SHP77 treated with DMSO at 0.1 percent for 48 hours (cell line): ENCODE measurements at regions not wholly inside any gene's neighbourhood (a gene's known extent, or its start where the extent isn't known, plus 50 kb on each side); places are given as distances from the start of the nearest gene placed in this dataset.
A peak's percentile ranks its signal among the peaks of the same experiment; 100 is the strongest.
"Not testable (repeated sequence)": the region's sequence is repeated elsewhere in the genome, so short reads cannot be mapped to it uniquely, and the experiment has no call there.

Experiments used
- DNase-seq: peaks from one replicate; lab custom pipeline; 2025; lab: John Stamatoyannopoulos, UW

DNA sequence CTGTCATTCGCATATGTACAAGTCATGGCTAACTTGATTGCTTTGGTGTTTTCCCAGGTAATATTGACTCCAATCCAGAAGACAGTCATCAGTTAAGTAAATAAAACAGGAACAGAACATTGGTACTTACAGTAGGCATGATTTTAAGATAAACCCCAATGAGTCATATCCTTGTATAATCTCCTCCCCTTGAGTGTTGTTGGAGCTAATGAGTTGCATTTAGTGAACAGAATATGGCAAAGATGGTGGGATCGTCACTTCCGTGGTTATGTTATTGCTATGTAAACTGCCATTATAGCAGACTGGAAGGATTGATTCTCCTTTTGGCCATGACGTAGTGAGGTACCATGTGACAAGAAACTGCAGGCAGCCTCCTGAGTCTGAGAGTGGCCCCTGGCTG, 102.2 kb downstream of the TMX1 start:
- DNase-seq, result no peak

DNA sequence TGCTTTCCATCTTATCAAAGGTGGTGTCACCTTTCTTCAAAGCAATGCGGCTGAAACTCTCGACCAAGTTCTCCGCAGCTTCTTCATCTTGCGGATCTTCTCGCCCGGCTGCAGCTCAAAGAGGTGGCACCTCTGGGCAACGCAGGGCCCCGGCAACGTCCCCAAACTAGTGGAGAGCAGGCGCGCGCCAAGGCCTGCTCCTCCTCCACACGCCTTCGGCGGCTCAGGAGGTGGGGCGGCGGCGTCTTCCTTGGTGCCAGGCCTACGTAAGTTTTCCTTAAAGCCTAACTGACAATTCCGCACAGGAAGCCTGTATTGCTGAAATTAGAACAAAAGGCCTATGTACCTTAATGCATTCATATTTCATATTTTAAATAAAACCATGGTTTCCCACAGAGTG, 112.0 kb downstream of the TMX1 start:
- DNase-seq, result no peak

DNA sequence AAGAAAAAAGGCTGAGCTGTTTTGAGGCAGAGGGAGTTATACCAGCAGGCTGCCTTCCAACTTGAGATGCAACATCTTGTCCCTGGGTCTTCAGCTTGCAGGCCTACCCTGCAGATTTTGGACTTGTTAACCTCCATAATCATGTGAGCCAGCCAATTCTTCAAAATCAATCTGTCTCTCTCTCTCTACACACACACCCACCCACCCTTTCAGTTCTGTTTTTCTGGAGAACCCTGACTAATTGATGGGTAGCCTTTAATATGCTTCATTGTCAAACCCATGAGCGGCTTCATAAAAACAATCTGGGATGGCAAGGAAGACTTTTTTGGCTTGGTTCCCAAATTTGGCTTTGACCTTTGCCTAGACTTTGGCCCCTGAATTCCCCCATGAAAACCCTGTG, 113.9 kb downstream of the TMX1 start:
- no peak for DNase-seq

DNA sequence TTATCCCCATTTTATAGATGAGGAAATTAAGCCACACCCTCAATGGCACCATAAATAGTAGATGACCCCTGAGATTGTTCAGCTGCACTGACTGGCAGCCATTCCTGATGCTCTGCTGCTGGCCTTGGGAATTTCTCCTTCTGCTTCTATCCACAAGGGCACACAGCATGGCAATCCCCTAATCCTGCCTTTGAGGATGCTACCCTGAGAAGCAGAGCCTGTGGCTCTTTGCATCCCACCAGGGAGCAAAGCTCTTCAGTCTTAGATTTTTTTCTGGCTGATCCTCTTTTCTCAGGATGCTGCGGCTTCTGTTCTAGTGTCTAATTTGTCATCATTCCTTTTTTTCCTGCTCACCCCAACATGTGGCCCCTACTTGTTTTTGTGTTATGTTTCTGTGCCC, 114.8 kb downstream of the TMX1 start:
- no peak for DNase-seq

DNA sequence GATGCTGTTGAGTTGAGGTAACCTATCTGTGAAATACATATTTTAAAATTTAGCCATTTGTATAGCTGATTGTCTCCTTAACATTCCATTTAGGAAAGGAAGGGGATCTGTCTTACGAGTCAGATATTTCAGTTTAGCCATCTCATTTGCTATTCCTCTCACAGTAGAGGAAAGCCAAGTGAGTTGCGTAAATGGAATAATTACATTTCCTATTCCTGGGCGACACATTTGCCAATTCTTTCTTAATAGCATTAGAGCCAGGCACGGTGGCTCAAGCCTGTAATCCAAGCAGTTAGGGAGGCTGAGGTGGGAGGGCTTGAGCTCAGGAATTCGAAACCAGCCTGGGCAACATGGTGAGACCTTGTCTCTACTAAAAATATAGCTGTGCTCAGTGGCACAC, 116.3 kb downstream of the TMX1 start:
- DNase-seq, result no peak

DNA sequence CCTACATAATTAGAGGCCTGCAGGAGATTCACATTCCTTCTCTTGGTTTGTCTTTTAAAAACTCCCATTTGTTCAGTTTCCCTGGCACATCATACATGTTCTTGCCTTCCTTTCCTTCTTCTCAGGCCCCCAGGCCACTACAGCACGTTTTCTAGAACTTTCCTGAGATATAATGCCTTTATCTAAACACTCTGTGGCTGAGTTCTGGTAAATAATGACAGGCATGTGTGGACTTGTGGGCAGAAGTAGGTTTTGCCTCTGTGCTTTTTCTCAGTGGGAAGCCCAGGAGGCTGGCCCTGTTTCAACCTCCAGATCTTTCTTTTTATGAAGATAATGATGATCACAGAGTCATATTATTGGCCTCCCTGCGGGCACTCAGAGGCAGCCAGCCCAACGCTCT, 117.2 kb downstream of the TMX1 start:
- DNase-seq, result no peak

DNA sequence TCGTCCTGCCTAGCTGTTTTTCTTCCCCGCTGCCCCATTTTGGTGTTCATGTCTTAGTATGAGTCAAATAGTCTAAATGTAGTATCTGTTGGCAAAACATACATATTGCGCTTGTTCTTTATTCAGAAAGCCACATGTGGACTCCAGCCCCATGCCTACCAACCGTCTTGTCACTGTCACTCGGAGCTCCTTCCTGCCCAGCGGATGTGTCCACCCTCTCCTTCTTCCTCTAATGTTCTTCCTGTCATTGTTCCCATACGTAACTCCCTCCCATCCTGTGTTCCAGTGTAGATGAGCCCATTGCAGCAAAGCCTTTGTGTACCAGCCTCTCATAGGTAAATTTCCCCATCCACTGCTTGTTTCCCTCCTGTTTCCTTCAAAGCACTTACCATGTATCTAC, 120.5 kb downstream of the TMX1 start:
- no peak for DNase-seq

DNA sequence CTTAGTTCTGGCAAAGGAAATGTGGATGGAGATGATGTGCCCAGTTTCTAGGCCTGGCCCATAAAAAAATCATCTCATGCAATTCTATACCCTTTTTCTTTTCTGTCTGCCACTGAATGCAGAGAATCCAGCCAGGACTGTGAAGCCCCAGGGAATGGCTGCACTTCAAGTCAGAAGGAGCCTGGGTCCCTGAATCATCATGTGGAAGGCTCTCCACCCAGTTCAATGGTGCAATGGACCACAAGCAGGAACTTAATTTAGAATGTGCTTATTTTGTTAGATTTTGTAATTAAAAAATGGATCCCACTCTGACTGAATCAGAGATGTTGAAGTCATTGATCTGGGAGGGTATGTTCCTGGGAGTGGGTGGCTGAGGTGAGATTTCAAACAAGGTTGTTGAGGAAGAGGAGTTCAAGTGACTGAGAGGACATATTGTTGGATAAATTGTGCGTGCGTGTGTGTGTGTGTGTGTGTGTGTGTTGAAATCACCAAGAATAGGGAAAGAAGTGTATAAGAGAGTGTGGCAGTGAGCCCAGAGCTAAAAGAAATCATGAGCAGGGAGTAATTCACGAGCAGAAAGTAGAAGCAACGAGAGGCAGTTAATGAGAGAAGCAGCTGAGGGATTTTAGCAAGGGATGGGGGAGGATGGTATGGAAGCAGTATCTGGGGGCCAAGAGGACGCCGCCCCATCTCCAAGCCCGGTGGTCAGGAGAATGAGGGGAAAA, 125.4 kb downstream of the TMX1 start:
- no peak for DNase-seq

DNA sequence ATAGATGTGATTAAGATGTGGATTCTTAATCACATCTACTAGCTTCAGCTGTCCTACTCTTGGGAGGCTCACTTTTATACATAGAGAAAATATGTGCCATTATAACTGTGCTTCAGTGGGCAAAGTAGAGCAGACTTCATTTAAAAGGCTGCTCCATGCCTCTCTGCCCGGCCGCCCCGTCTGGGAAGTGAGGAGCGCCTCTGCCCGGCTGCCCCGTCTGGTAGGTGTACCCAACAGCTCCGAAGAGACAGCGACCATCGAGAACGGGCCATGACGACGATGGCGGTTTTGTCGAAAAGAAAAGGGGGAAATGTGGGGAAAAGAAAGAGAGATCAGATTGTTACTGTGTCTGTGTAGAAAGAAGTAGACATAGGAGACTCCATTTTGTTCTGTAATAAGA, 126.4 kb downstream of the TMX1 start:
- DNase-seq, result not testable (repeated sequence)

DNA sequence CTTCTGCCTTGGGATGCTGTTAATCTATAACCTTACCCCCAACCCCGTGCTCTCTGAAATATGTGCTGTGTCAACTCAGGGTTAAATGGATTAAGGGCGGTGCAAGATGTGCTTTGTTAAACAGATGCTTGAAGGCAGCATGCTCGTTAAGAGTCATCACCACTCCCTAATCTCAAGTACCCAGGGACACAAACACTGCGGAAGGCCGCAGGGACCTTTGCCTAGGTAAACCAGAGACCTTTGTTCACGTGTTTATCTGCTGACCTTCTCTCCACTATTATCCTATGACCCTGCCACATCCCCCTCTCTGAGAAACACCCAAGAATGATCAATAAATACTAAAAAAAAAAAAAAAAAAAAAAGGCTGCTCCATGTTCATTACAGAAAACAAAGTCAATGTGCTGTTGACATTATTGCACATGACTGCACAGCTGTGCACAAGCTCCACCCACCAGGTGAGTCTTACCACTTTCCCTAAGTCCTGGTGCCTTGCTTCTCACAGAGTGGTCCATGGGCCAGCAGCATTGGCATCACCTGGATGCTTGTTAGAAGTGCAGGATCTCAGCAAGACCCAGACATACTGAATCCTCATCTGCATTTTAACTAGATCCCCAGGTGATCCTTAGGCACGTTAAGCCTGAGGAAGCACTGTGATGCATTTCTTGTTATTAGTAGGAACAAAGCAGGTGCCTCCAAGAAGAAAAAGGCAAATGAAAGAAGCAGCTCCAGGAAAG, 127.0 kb downstream of the TMX1 start:
- not testable (repeated sequence) for DNase-seq

DNA sequence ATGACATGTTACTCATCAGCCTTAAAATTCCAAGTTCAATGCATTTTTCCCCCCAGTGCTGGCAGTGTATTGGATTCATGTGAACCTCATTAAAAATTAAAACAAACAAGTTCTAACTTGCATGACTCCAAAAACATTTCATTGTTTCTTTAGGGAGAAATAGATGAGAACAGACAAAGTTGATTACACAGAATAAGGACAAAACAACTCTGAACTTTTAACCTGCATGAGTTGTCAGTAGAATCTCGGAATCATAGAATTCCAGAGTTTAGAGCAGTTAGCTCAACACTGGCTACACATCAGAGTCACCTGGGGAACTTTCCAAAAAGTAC, 127.5 kb downstream of the TMX1 start:
- DNase-seq, result no peak

DNA sequence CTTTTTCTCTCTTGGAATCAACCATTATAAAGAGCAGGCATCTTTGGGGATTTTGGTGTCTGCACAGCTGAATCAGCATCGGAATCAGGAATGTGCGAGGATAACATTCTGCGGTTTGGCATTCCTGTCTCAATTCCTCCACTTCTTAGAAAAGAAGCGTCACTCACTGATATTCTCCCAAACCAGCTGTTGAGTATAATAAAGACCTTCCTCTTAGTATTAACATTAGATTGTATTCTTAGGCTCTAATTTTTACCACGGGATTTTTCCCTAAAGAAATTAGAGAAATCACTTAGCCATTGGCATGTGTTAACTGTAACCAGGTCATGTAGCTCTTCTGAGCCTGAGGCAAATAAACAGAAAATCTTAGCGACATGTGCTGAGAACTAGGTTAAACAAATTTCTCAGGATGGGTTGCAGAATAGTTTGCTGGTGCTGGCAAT, 128.7 kb downstream of the TMX1 start:
- DNase-seq, result no peak

DNA sequence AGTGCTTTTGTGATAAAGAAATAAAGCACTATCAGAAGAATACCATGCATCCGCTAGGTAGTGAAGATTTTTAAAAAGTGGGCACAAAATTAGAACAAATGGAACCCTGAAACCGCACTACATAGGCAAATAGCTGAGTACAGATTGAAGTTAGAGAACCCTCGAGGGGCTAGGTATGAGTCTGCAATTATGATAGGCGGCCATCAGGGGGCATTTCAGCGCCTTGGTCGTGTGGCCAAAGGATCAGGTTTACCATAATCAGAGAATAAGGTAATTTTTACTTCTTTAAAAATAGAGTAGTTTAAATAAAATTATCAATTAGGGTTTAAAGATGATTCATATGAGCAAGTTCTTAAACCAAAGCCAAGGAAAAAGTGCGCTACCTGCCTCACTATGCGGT, 129.8 kb downstream of the TMX1 start:
- DNase-seq, result no peak

DNA sequence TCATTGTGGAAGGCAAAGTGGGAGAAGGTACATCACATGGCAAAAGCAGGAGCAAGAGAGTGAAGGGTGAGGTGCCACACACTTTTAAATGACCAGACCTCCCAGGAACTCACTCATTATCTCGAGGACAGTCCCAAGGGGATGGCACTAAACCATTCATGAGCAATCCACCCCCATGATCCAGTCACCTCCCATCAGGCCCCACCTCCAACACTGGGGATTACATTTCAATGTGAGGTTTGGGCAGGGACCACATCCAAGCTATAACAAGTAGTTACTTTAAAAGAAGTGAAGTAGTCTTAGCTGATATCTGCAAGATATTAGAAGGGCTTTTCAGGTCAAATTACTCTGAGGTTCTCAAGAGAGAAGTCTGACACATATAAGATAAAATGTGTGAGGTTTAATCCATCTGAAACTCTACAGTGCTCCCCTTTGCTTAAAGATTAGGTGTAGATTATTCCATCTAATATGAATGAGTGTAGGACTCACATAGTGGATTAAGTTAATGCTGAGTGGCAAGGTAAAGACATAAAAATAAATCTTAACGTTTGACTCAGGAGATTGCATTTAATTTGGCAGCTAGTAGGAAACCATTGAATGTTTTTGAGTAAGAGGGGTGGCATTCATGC, 130.8 kb downstream of the TMX1 start:
- no peak for DNase-seq

DNA sequence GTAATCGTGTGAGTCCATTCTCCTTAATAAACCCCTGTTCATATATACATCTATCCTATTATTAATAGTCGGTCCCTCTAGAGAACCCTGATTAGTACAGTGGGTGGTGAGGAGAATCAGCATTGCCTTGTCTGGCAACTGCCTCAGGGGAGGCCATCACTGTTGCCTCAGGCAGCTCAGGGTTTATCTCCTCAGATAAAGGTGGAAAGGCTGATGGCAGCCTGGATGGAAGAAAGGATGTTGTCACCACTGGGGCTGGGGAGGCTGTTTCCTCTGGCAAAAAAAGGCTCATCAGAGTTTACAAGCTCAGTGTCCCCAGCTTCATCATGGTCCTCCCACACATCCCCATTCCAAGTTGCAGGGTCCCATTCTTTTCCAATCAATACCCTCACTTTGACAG, 137.1 kb downstream of the TMX1 start:
- DNase-seq, result not testable (repeated sequence)

DNA sequence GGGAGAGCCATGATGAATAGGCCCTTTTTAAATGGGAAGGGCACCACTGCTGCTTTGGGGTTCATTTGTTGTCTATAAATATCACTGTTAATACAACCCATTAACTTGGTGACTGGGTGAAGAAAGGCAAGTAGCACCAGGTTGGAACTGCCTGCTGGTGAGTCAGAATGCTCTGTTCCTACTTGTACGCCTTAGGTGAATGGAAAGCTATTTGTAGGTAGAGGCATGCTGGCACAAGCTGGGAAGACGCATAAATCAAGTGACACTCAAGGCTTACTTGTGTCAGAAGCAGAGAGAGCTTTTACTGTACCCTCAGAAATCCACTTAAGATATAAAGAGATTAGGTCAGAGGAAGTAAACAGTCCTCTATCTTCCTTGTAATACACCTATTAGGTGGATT, 142.5 kb downstream of the TMX1 start:
- DNase-seq, result no peak

DNA sequence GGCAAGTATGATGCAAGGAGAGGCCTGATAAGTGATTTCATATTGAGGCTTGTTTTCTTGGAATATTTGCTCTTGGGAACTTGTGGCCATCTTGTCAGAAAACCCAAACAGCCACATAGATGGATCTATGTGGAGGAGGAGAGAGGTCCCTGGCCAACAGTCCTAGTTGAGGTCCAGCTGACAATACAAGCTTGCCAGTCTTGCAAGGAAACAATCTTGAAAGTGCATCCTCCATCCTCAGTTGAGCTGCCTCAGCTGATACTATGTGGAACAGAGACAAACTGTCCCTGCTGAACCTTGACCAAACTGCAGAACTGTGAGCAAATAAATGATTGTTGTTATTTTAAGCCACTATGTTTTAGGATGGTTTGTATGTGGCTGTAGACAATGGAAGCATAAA, 146.4 kb downstream of the TMX1 start:
- DNase-seq, result no peak

DNA sequence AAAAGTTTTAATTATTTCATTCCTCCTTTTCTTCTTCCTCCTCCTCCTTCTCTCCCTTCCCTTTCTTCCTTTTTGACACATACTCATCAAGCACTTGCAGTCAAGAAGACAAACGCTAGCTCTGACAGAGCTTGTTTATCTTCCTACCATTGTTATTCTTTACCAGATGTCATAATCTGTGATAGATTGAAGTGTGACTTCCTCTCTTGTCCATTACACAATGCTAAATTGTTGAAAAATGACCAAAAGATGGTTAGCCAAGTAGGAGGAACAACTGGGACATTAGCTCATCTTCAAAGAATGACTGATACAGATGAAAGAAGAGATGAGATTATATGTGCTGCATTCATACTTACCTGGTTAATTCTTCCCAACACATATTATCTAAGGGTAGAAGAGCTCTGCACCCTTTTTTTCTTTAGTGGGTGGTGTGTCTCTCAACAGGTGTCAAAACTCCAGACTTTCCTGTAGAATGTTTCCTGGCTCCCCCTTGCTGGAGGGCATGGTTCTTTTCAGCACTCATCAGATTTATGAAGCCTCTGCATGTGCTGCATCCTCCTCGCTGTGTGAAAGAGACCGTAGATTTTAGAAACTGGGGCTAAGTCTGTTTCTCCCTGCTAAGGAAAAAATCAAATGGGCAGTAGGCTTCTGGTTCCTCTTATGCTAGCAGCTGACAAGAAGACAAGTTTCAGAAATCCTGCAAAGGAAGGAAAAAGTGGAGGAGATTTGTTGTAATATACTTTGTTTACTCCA, 147.1 kb downstream of the TMX1 start:
- no peak for DNase-seq

DNA sequence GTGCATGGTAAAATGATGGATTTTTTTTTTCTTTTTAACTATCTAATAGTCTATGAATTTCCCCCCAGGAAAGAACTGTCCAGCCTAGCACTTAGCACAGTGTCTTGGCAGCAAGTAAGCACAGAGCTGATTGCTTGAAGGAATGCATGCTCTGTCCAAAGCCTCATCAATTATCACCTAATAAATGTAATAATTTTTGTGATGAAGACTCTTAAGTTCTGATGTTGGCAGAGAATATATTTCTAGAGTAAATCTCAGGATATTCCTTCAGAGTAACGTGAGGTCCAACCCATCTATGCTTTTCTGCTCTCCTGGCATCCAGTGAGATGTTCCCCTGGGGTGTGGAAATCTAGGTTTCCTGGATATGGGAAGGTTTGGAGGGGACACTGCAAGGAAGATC, 152.4 kb downstream of the TMX1 start:
- DNase-seq, result no peak

DNA sequence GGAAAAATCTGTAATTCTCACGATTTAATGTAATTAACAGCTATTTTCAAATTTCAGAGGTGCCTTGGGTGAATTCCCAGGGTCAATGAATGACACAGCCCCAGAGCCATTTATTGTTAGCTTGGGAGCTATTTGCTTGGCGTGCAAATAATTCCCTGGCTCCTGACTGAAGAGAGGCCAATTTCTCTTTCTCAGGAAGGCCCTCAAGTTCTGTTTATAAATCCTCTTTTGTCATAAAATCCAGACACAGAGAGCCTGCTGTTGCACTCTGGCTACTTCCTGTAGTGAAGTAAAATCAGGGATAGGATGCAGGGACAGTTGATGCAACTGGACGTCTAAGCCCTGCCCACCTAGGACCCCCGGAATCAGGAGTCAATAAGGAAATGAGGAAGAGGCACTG, 154.3 kb downstream of the TMX1 start:
- no peak for DNase-seq

DNA sequence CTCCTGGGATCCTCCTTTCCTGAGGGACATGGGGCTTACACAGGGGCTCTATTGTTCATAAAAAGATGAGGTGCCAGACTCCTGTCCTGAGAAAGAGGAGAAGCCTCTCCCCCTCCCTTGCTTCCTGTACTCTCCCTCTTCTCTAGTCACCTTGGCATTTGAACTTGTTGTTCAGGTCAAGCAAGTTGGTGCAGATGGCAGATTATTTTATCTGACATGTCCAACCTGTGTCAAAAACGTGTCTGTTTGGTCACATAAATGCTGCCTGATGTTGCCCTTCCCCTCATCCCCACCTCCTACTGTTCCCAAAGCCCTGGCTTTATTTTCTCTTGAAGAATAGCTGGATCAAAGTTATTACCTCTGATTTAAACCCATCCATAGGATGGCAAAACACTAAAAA, 154.8 kb downstream of the TMX1 start:
- no peak for DNase-seq

DNA sequence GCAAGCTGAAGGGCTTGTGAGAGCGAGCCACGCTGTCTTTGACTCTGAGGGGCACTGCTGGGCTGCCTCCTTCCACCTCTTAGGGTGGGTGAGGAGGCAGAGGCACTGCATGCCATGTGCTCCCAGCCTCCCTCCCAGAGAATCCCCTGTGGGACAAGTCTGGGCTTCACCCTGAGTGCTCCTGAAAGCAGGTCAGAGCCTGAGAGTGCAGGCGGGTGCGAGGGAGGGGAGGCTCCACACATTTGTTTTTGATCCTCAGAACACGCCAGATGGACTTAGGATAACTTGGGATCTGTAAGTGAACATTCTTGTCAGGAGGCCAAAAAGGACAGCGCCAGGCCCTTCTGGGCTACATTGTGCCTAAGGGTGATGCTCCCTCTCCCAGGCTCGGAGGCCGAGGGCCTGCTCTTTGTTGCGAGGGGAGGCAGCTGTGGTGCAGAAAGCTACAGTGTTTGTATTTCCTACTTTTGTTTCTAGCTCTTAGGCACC, 155.4 kb downstream of the TMX1 start:
- peak; percentile 36 for DNase-seq
